ENCODE measurements at regions not wholly inside any gene's neighbourhood (a gene's known extent, or its start where the extent isn't known, plus 50 kb on each side); places are given as distances from the start of the nearest gene placed in this dataset.

GRCh38 chr18:51250006-51250405, 52.5 kb upstream of the MEX3C start:
- POLR2A ChIA-PET, result no interaction called here
- Histone ChIP-seq H3K9ac (ENCODE audit: control insufficient read depth, insufficient read depth, low read length) (no peak overlapping the region), H3K36me3 (ENCODE audit: control insufficient read depth in 2 of 2, insufficient read depth in 2 of 2, low read length in 1 of 2) (no peaks in the 10 kb centered on the region), H3K9me3 (replicated peaks; ENCODE audit: control insufficient read depth, insufficient read depth, low read length) (no peaks in the 10 kb centered on the region; the same call in 2 of the 3 replicates), H4K20me1 (ENCODE audit: control insufficient read depth, insufficient read depth) (no peaks in the 10 kb centered on the region), H3K4me1 (ENCODE audit: control insufficient read depth, insufficient read depth, low read length) (peaks cover 7% of the 10 kb centered on the region), H2AFZ (ENCODE audit: control insufficient read depth, low read depth, low read length) (no peak overlapping the region), H3K27ac (ENCODE audit: control insufficient read depth, insufficient read depth) (no peak overlapping the region), H3K4me2 (ENCODE audit: control insufficient read depth, insufficient read depth) (no peak overlapping the region), H3K27me3 (replicated peaks in 1 of 2; ENCODE audit: control insufficient read depth in 2 of 2, insufficient read depth in 2 of 2, low read length in 1 of 2) (no peaks in the 10 kb centered on the region), H3K79me2 (ENCODE audit: control insufficient read depth, insufficient read depth, low read length) (no peaks in the 10 kb centered on the region), H3K4me3 (no peak overlapping the region)
- WGBS (ENCODE audit: insufficient coverage, insufficient replicate concordance, low lambda C conversion rate, missing lambda C conversion rate), result 48% methylated on average over 4 of the region's 4 CpGs
- in situ Hi-C loops (cut with MboI), result no loop called here
- no peak for DNase-seq (ENCODE audit: low read depth, low spot score)
- RAD21 ChIA-PET (ENCODE audit: unreplicated experiment), result interaction anchor here (1.2 kb wide), 1 partner anchor 12 kb away, joined by 3 read pairs; no protein-coding TSS in a partner anchor
- ATAC-seq, result no peak
- FAIRE-seq, result no peak
- BruUV-seq (replicated peaks), result no TSS peak
- SMC1A ChIA-PET (ENCODE audit: uncharacterized antibody, unreplicated experiment), result interaction anchor here (0.8 kb wide), 1 partner anchor 17 kb away, joined by 3 read pairs; no protein-coding TSS in a partner anchor
- TF ChIP-seq DPF2 (IDR thresholded peaks at IDR 0.05) (no peak), E4F1 (IDR thresholded peaks at IDR 0.05; ENCODE audit: borderline replicate concordance, partially characterized antibody) (no peak), ETV6 (conservative IDR thresholded peaks at IDR 0.05 in 1 of 2, IDR thresholded peaks at IDR 0.05 in 1 of 2; ENCODE audit: borderline replicate concordance in 1 of 2, low read depth in 1 of 2) (no peak), SUPT20H (IDR thresholded peaks at IDR 0.05; ENCODE audit: borderline replicate concordance, control insufficient read depth, low read depth, low read length) (no peak), PBX3 (IDR thresholded peaks at IDR 0.05; ENCODE audit: insufficient replicate concordance, low read depth, low read length) (no peak), CHD2 (IDR thresholded peaks at IDR 0.05; ENCODE audit: borderline replicate concordance, low read depth, low read length) (no peak), TAF1 (IDR thresholded peaks at IDR 0.05; ENCODE audit: borderline replicate concordance, low read depth, low read length) (no peak)
- intact Hi-C loops (cut with micrococcal nuclease; ENCODE audit: unreplicated experiment), result no loop called here
- CTCF ChIA-PET, result no interaction called here

All from GM12878 (cell line).